Islet of Langerhans (tissue), 1 donor: ENCODE measurements at regions not wholly inside any gene's neighbourhood (a gene's known extent, or its start where the extent isn't known, plus 50 kb on each side); places are given as distances from the start of the nearest gene placed in this dataset.
A peak's percentile ranks its signal among the peaks of the same experiment; 100 is the strongest.

ENCODE experiments used
- FAIRE-seq: peaks from one replicate; lab custom pipeline; 2011; peaks lifted over from hg19 to GRCh38; lab: Jason Lieb, UNC

DNA sequence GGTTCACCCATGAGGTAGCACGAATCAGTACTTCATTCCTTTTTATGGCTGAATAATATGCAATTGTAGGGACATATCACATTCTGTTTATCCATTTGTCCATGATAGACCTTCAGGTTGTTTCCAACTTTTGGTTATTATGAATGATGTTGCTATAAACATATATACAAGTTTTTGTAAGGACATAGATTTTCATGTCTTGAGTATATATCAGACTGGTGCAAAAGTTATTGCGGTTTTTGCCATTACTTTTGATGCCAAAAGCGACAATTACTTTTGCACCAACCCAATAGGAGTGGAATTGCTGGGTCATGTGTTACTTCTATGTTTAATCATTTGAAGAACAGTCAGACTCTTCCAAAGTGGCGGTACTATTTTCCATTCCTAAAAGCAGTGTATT lies 361.5 kb downstream of the RPS24 start:
- no peak for FAIRE-seq

DNA sequence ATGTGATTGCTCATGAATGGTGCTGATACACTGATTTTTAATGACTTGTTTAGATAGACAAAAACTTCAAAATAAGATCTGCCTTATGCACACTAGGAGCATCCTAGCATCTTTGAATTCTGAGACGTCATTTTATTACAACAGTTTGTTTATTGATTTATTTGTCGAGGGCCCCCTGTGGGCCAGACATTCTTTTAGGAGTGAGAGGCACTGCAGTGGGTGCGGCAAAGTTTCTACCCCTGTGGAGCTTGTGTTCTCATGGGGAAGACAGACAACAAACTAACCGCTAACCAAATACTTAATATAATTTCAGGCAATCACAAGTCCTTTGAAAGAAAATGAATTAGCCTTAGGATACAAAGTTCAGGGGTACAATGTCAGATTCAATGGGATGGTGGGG lies 363.1 kb downstream of the RPS24 start:
- FAIRE-seq: no peak

DNA sequence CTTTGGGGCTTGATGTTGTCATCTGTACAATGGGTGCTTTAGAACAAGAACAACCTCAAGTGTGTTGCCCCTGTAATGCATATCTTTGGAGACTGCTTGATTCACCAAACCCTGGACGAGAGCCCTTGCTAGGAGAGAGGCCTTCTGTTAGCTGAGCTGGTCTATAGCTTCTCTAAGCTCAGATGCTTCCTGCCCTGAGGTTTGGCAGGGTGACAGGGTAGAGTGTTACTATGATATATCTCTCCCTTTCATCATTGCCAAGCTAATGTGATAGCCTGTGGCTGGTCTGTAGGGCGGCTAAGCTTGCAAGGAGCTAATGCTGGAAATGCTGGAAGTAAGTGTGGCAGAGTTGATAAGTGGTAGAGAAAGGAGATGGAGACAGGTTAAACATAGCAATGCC lies 364.1 kb downstream of the RPS24 start:
- FAIRE-seq: no peak

DNA sequence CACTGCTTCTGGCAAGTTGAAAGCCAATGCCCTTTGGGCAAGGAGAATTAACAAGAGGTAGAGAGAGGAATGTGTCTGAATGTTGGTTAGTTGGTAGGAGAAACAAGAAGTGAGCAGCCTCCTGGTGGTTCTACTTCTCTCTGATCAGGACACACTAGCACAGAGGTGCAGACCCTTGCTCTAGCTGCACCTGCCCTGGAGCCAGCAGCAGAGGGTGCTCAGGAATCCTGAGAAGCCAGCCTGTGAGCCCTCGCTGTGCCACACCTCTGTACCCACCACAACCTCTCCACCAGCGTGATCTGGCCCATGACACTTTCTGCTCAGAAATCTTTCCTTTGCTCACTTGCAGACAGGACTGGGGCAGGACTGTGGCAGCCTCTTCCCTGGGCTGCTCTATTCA lies 364.7 kb downstream of the RPS24 start:
- no peak for FAIRE-seq

DNA sequence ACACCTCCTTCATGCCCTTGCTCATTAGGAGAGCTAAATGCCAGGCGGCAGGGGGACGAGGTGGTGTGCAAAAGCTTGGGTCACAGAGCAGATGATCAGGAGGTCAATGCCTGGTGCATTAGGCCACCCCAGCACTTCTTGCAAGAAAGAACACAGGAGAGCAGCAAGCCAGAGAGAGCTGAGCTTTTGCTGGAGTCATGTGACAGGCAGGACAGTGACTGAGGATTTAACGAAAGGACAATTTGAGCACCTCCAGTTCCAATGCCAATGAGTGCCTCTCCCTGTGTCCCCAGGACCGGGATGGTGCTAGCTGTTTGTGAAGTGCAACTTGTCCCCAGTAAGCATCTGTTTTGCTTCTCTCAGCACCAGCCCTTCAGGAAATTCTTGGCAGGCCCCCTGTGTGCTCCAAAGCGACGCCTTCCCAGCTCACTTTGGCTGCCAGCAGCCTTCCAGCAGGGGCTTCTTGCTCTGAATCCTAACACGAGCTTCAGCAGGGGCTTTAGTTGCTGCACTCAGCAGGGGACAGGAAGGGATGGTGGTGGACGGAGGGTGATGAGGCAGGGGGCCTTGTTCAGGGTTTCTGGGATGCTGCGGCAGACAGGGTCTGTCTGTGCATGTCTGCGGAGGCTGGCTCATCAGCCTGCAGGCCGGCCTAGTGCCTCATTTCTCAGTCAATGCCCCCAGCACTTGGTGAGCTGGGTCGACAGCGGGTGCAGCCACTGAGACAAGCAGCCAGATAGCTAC lies 368.1 kb downstream of the RPS24 start:
- FAIRE-seq: no peak

DNA sequence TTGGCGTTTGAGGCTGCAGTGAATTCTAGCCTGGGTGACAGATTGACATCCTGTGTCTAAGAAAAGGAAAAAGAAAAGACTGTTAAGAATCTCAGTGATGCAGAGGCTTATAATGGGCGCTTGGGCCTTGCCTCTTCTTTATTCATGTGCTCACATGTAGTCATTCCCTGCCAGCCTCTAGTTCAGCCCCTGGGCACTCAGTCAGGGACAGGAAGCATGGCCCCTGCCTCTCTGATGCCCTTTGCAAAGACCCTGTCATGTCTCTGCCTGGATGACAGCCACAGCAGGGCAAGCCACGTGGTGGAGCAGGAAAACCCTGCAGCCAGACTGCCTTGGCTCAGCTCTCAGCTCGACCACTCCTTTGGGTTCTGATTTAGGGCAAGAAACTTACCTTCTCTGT lies 368.9 kb downstream of the RPS24 start:
- no peak for FAIRE-seq

DNA sequence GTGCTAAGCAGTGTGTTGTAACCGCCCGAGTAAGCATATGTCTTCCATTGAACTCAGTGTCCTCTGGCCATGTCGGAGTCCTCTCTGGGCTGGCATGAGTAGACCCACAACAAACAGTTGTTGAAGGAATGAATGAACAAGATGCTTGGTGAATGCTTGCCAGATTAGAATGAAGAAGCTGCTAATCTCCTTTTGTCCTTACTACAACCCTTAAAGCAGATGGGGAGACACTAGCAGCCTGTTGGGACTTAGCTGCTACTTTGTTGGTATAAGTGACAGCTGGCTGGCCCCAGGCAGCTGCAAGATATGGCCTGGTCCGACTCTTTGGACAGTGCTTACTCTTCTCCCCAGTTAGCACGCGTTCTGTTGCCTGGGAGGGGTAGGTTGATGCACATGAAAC lies 370.1 kb downstream of the RPS24 start:
- FAIRE-seq: no peak

DNA sequence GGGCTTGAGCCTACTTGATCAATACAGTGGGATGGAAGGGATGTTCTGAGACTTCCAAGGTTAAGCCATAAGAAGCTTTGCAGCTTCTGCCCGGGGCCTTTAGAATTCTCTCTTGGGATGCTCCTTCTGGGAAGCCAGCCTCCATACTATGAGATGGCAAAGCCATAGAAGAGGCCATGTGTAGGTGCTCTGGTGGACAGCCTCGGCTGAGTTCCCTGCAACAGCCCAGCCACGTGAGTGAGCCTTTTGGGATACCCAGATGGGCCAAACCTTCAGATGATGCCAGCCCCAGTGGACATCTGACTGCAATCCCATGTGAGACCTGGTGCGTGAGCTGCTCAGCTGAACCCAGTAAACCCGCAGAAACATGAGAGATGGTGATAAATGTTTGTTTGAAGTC lies 370.6 kb downstream of the RPS24 start:
- no peak for FAIRE-seq

DNA sequence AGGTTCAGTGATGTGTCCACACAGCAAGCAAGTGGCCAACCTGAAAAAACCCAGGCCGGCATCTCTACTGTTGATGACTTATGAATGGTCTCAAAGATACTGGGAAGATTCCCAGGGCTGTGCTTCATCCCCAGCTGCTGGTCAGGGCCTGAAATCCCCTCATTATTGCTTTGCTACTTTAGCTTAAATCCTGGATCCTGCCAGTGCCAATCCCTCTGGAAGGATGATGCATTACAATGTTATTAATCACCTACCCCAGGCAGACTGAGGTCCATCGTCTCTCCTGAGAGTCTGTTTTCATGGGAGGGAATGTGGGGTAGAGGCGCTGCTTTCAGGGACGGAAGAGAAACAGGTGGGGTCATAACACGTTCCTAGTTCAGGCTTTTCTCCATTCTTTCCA lies 371.6 kb downstream of the RPS24 start:
- no peak for FAIRE-seq

DNA sequence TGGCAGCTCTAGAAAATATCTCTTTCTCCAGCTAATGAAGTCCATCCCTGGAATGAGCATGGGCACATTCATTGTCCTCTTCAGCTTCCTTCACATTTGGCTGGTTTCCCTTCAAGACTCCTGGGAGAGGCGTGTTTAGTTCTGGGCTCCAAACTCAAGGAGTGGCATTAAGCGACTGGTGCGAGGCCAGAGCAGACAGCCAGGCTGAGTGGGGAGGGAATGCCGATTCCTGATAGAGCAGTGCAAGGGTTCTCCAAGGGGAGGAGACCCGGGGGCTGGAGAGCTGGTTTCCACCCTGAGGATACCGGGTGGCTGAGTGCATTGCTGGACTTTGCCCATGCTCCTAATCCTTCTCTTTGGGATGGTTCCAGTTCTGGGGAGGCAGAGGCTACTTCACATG lies 372.1 kb downstream of the RPS24 start:
- FAIRE-seq: no peak

DNA sequence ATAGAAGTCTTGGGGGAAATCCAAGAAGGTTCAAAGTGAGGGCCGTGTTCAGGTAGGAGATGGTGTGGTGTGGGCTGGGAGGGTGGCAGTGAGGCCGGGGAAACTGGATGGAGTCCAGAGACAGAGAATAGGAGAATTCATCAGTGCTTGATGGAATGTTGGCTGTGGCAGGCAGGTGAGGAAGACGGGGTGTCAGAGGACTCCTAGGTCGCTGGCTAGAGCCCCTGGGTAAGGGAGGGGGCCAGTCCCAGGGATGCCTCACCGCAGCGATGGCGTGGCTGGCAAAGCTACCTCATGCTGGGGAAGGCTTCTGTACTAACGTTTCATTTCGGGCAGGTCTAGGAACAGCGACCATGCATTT lies 373.0 kb downstream of the RPS24 start:
- FAIRE-seq: no peak

DNA sequence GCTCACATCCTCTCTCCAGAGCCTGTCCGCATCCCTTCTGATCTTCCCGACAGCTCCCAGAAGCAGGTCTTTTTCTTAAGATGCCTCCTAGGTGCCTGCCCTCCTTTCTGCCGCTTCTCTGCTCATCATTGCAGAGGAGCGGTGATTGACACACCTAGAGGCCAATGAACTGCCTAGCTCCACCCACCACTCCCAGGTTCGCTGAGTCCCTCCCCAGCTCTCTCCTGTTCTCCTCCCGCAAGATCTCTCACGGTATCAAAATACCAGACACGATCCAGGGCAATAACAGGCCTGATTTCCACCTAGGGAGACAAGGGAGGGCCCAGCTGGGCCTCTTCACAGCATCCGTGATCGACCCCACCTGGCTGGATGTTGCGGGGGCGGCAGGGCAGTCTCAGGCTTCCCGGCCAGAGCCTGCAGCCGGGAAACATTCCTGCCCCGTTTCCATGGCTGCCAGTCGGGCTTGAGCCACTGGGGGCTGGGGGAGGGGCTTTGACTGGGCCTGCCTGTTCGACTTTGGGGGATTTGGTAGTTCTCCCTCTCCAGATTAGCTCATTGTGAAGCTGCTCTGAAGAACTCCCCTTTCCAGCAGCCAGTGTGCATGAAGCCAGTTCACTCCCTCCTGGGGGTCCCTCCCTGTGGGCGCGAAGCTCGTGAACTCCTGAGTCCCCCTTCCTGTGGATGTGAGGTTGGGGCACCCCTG lies 373.5 kb downstream of the RPS24 start:
- FAIRE-seq: peak; percentile 87

DNA sequence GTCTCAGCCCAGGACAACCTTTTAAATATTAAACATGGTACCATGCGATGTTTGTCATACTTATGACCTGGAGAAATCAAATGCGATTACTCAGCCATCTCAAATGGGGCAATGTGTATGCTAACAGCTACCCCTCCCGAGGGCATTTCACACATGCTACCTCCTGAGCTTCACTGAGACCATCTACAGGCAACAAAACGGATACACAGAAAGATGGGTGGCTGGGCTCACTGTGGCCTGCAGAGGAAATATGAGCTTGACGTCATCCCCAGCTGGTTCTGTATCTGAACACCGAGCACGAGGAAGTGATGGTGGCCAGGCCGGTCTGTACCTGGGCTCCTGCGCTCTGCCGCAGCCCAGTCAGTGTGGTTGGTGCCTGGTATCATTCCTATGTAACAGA lies 374.3 kb downstream of the RPS24 start:
- no peak for FAIRE-seq

DNA sequence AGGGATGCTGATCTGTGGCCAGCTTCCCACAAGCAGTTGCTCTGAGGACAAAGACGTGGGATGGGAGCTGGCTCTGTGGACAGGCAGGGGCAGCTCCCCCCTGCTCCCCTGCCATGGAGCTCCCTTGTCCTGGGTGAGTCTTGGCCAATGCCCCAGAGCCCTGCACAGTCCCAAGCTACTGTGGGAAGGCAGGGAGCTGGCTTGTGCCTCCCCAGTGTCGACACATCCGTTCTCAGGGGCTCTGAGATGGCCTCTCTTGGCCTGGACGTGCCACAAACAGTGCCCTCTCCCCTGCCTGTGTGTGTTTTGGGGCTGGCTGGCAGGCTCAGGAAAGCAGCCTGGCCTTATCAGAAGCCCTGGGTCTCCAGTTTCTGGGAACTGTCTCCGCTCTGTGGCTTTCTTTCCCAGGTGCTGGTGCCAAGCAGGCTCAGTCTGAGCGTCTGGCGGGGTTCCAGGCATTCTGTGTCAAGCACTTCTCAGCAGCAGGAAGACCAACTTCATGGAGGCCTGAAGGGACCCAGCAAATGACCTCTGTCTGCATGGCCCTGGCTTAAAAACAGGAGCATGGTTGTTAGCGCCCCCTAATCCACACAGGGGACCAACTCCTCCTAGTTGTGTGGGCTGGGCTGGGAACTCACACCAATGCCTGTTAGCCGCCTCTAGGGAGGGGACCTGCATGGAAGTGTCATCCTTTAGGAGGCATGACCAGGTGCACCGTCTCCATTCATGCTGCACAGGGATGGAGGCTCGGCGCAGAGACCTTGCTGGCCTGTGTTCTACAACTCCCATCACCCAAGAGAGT lies 375.2 kb downstream of the RPS24 start:
- no peak for FAIRE-seq

DNA sequence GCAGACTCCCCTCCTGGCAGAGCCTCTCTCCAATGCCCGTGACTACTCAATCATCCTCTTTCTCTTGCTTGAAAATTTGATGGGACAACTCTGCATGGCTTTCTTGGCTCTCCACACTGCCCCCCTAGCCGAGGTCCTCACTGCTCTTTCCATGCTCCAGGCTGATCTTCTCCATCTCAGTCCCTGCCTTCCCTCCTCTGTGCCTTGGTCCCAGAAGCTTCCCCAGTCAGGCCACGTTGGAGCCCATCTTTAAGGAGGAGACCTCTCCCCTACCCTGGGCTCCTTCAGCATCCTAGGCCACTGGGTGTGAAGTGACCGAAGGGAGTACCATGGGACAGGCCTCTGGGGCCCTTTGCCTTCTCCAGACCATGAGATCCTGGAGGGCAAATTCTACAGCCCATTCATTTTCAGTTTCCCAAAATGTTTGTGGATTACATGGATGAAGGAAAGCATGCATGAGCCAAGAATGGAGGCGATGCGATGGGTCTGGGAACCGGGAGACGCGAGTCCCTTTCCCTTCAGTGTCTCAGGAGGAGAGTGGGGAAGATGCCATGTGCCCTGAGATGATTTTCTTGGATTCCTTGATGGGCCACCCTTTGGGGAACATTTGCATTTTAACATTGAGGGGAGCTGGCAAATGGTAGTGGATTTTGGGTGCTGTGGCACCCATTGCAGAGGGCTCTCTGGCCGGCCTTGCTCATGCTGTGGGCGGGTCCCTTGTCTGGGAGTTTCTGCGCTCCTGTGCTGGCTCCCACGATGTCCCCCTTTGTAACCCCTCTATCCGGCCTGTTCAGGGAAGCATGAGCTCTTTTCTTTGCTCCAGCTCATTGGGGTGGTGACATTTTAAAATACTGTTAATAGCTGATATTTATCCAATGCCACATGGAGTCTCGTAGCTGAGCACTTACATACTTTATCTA lies 376.6 kb downstream of the RPS24 start:
- FAIRE-seq: no peak

DNA sequence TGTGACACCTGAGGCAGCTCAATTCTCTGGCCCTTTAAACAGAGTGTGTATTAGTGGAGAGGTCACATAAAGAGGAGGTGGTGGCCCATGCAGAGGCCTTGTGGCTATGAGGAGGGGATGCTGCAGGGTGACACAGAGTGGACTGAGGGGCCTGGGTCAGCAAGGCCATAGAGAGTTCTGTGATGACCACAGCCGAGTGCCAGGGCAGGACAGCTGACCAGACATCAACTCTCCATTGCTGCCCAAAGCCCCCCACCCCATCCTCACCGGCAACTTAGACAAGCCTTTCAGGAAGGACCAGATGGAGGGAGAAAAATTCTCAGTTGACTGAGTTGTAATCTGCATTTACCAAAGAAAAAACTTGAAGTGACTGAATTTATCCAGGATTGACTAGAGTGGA lies 378.1 kb downstream of the RPS24 start:
- FAIRE-seq: no peak

DNA sequence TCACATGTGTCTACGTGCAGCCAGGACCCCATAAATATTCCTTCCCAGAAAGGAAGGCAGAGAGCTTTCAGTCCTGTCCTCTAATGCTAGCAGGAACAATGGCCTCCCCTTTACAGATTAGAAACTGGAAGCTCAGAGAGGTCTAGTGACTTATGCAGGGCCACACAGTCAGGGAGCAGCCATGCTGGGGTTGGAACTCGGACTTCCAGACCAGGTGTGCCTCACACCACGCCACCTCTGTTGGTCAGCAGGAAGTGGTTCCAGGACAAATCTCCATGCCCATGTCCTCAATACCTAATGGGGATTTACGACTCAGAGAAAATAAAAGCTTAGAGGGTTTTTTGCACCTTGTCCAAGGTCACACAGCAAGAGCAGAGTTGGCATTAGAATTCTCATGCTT lies 378.9 kb downstream of the RPS24 start:
- FAIRE-seq: no peak

DNA sequence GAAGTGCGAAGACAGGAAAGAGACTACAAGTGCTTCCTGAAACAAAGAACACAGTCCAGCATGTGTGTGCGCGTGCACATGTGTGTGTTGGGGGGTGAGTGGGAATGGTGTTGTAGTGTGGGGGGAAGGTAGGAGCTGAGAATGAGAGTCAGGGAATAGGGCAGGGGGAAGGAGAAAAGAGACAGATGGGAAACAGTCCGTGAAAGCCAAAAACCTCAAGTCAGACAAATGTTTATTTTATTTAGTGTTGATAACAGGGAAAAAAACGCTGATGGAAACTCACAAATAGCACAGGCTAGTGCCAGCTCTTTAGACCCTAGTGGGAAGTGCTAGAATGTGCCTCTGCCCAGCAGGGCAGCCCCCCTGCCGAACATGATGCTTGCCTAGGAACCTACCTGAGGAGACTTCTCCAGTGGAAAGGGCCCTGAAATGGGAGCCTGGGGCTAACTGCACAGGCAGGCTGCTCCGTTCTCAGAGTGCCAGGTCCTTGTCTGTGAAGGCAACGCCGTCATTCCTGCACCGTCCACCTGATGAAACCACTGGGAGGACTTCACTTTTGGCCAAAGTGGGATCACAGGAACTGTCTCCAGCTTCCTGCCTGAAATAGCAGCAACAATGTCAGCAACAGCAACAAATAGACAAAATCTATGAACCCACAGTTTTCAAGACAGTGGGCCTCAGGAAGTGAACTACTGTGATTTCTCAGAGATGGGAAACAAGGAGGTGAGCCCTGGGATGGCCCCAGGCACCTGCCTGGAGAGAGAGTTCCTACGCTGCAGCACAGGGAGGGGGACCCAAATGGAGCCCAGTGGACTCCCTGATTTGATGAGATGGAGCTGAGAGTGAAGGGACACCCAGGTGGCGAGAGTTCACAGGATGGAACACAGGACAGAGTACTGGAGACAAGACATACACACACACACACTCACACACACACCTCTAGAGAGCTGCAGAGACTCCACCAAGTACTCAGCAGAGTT lies 379.7 kb downstream of the RPS24 start:
- FAIRE-seq: no peak

DNA sequence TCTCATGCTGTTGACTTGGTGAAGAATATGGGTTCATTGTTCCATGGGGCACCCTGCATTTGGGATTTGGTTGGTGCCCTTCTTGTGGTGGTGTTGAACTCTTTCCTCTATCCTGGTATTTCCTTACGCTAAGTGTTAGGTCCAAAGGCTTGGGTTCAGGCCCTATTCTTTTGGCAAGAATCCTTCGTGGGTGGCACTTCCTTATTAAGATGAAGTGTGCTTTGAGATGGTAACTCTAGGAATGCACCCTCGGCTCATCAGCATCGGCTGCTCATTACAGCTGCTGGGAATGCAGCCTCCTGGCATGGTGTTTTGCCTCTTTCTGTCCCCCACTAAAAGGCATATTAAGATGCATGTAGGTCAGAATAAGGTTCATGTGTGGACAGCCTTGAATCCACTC lies 380.7 kb downstream of the RPS24 start:
- no peak for FAIRE-seq

DNA sequence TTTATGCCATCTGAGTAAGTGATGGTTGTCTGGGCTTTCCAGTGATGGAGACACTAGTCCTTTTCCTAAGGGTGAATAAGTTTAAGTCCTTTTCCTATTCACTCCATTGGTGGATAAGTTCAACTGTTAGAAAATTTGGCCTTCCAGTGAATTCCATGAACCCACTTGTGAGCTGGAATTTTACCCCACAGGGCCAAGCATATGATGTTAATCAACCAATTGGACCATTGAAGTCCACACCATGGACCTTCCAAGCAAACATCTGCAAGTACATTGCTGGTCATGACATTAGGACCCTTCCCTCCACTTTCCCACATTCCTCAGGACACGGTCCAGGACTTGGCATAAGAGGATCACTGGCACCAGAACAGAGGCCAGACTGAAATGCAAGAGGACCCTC lies 381.4 kb downstream of the RPS24 start:
- FAIRE-seq: no peak
